Activated CD4-positive, alpha-beta memory T cell treated with anti-CD3 and anti-CD28 coated beads, Interleukin-2, amount 10 ng/mL, durations not matched to agents 7 days and 5 days (primary cell): ENCODE measurements at regions not wholly inside any gene's neighbourhood (a gene's known extent, or its start where the extent isn't known, plus 50 kb on each side); places are given as distances from the start of the nearest gene placed in this dataset.
A peak's percentile ranks its signal among the peaks of the same experiment; 100 is the strongest.
"Not testable (repeated sequence)": the region's sequence is repeated elsewhere in the genome, so short reads cannot be mapped to it uniquely, and the experiment has no call there.

Source experiments
- CTCF ChIA-PET: fragments of 350-600 bp; sonication (Branson Sonifier 250); formaldehyde crosslinking; loops from one replicate; lab custom pipeline; 2021; ENCODE audit warnings: antibody characterized with exemption, inconsistent platforms; lab: Charles Lee
- POLR2A ChIA-PET: fragments of 350-600 bp; sonication (Branson Sonifier 250); formaldehyde crosslinking; loops from one replicate; lab custom pipeline; 2021; ENCODE audit warnings: antibody characterized with exemption; lab: Charles Lee
- DNase-seq: peaks from one replicate; pipeline ENCODE4 v3.0.0-alpha.2; 2020
- H3K27ac Mint-ChIP-seq: one replicate; pipeline ENCODE4 v1.8.0; 2021; ENCODE audit warnings: mild to moderate bottlenecking, mixed read lengths
- H3K27me3 Mint-ChIP-seq: one replicate; pipeline ENCODE4 v1.8.0; 2021; ENCODE audit warnings: mixed read lengths
- H3K36me3 Mint-ChIP-seq: one replicate; pipeline ENCODE4 v1.8.0; 2021; ENCODE audit warnings: low read depth, mixed read lengths
- H3K4me1 Mint-ChIP-seq: one replicate; pipeline ENCODE4 v1.8.0; 2021; ENCODE audit warnings: mixed read lengths
- H3K4me3 Mint-ChIP-seq: one replicate; pipeline ENCODE4 v1.8.0; 2021; ENCODE audit warnings: mild to moderate bottlenecking, mixed read lengths
- H3K9me3 Mint-ChIP-seq: one replicate; pipeline ENCODE4 v1.8.0; 2021; ENCODE audit warnings: mixed read lengths

DNA sequence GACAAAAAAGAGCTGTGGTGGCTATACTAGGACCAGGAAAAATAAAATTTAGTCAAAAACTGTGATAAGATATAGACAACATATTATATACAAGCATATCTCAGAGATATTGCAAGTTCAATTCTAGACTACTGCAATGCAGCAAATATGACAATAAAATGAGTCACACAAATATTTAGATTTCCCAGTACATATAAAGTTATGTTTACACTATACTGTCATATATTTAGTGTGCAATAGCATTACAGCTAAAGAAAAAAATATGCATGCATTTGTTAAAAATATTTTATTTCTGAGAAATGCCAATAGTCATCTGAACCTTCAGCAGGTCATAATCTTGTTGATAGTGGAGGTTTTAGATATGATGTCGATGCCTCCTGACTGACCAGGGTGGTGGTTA, 72.1 kb downstream of the AKR1C4 start:
- no peaks in the 10 kb centered on the region for H3K27me3 Mint-ChIP-seq
- no peak for DNase-seq
- H3K4me3 Mint-ChIP-seq, result no peak overlapping the region
- CTCF ChIA-PET, result no interaction called here
- H3K4me1 Mint-ChIP-seq, result peaks cover 23% of the 10 kb centered on the region
- peaks cover 78% of the 10 kb centered on the region for H3K36me3 Mint-ChIP-seq
- H3K27ac Mint-ChIP-seq, result no peak overlapping the region
- POLR2A ChIA-PET, result interaction anchor here (1.1 kb wide), 1 partner anchor 24 kb away, joined by 3 read pairs; no protein-coding TSS in a partner anchor
- H3K9me3 Mint-ChIP-seq, result peaks cover 17% of the 10 kb centered on the region

DNA sequence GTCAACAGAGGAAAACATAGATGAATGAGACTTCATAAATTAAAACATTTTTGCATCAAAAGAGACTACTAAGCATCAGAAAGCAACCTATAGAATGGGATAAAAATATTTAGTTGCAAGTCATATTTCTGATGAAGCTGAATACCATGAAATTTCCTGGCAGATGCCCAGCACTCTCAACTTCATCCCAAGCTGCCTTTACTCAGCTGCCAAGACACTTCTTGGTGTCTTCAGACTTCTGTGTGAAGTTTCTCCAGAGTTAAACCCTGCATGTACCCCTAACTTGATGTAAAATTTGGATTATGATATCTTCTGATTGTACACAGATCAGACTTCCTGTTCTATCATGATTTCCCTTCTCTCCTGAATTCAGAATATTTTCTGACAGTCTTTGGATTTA, 73.2 kb downstream of the AKR1C4 start:
- peaks cover 26% of the 10 kb centered on the region for H3K4me1 Mint-ChIP-seq
- ChIA-PET CTCF (no interaction called here), POLR2A (interaction anchor here (1.1 kb wide), 1 partner anchor 23 kb away, joined by 3 read pairs; no protein-coding TSS in a partner anchor)
- DNase-seq, result no peak
- H3K4me3 Mint-ChIP-seq, result no peak overlapping the region
- no peaks in the 10 kb centered on the region for H3K27me3 Mint-ChIP-seq
- H3K36me3 Mint-ChIP-seq, result peaks cover 76% of the 10 kb centered on the region
- H3K27ac Mint-ChIP-seq, result no peak overlapping the region
- H3K9me3 Mint-ChIP-seq, result peaks cover 18% of the 10 kb centered on the region

DNA sequence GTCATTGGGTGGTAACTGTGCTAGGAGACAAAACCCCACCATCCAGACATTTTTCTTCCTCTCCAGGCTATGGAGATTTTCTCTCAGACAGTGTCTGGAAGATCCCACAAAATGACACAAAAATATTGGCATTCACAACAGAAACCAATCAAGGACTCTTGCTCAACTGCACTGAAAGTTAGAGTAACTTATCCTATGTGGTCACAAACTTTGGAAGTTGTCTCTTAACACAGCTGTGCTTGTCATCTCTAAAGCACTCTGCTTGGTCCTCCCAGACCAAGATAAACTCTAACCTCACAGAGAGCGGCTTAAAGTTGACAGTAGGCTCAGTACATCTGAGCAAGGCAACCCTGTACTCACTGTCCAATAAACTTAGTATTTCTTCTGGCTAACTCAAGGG, 74.9 kb downstream of the AKR1C4 start:
- Mint-ChIP-seq H3K27me3 (no peaks in the 10 kb centered on the region), H3K9me3 (peaks cover 13% of the 10 kb centered on the region), H3K4me1 (peaks cover 26% of the 10 kb centered on the region), H3K36me3 (peaks cover 80% of the 10 kb centered on the region), H3K4me3 (no peak overlapping the region), H3K27ac (no peak overlapping the region)
- POLR2A ChIA-PET, result interaction anchor here (0.9 kb wide), 1 partner anchor 175 kb away, joined by 4 read pairs; no protein-coding TSS in a partner anchor
- DNase-seq, result no peak
- CTCF ChIA-PET, result no interaction called here

DNA sequence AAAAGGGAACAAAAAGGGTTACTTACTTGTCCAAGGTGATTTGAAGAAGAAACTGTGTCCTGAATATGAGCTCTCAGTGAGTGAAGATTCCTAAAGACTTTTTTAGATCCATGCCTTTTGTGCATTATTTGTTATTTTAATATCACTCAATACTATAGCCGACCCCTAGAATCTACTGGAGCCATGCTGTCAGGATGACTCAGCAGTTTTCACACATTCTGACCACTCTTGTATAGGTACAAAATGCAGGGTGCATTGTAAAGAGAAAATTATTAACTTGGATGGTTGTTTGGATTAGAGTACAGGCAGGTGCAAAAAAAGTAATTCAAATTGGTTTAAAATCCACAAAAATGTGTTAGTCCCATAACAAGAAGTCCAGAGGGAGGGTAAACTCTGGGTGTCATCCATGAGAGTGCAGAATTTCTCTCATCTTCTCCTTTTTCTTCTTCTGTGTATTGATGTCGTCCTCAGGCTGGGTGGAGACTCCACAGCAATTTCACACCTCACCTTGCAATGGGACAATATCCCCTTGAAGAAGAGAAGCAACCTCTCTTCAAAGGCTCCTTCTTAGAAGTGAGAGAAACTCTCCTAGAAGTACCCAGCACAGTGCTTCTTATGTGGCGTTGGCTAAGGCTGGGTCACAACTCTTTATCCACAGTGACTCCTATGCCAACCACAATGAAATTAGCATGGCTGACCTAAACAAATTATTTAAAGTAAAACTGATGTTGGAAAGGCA, 75.6 kb downstream of the AKR1C4 start:
- Mint-ChIP-seq H3K27me3 (no peaks in the 10 kb centered on the region), H3K4me1 (peaks cover 26% of the 10 kb centered on the region), H3K27ac (peak overlapping the region; percentile 27), H3K9me3 (peaks cover 8% of the 10 kb centered on the region), H3K4me3 (no peak overlapping the region), H3K36me3 (peaks cover 80% of the 10 kb centered on the region)
- ChIA-PET CTCF (no interaction called here), POLR2A (no interaction called here)
- DNase-seq, result no peak

DNA sequence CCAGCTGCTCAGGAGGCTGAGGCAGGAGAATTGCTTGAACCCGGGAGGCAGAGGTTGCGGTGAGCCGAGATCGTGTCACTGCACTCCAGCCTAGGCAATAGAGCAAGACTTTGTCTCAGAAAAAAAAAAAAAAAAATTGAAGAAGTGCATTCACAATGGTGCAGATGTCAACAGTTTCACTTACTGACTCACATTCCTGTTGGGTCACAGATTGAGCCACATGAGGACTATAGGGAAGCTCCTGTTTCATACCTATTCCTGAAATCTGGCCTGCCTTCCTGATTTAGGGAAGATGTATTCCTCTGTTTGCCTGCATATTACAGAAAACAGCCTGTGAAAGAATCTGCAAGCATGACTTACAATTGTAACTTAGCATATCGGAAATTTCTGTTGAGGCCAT, 78.2 kb downstream of the AKR1C4 start:
- POLR2A ChIA-PET, result no interaction called here
- CTCF ChIA-PET, result no interaction called here

DNA sequence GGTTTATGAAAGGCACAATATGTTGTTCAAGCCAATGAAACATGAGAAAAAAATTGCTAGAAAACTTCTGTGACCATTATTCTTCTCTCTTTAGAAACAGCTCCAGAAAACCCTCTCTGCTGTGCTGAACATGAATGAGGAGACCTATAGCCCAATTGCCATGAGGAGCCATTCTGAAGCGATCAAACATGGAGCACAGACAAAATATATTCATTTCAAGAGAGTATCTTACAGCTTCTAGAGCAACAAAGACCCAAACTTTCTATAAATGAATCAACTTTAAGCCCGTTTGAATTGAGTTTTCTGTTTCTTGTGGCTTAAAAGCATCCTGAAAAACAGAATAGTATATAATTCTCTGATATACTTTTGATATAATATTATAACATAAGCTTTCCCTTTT, 83.4 kb upstream of the UCN3 start:
- Mint-ChIP-seq H3K4me1 (peaks cover 43% of the 10 kb centered on the region), H3K36me3 (peaks cover 69% of the 10 kb centered on the region)
- POLR2A ChIA-PET, result interaction anchor here (1.2 to 1.6 kb wide), 2 partner anchors 11 to 12 kb away, joined by 5 to 6 read pairs; no protein-coding TSS in a partner anchor

More for the DNA sequence above, 78.2 kb downstream of the AKR1C4 start:
- H3K27me3 Mint-ChIP-seq, result no peaks in the 10 kb centered on the region
- peaks cover 82% of the 10 kb centered on the region for H3K36me3 Mint-ChIP-seq
- H3K9me3 Mint-ChIP-seq, result peaks cover 4% of the 10 kb centered on the region
- H3K4me3 Mint-ChIP-seq, result no peak overlapping the region
- H3K4me1 Mint-ChIP-seq, result peaks cover 31% of the 10 kb centered on the region
- H3K27ac Mint-ChIP-seq, result no peak overlapping the region
- no peak for DNase-seq

DNA sequence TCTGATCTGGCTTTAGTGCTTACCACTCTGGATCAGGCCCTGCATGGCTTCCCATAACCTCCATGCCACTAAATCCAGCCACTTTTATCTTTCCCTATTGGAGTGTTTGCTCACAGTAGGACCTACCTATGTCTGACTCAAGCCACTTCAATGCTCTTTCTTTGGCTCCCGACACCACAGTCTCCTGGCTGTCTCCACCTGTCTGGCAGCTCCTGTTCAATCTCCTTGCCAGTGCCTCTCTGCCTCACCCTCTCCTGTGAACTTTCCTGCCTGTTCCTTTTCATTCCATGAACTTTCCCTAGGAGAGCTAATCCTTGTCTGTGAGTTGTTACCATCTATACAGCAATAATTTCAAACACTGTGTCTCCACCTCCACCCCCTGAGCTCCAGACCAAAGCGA, 82.6 kb upstream of the UCN3 start:
- Mint-ChIP-seq H3K9me3 (peaks cover 3% of the 10 kb centered on the region), H3K4me1 (peaks cover 45% of the 10 kb centered on the region), H3K27me3 (no peaks in the 10 kb centered on the region), H3K4me3 (no peak overlapping the region), H3K27ac (no peak overlapping the region), H3K36me3 (peaks cover 64% of the 10 kb centered on the region)
- POLR2A ChIA-PET, result interaction anchor here (1.2 to 2.9 kb wide), 3 partner anchors 10 to 16 kb away, joined by 6 to 26 read pairs (median 6); no protein-coding TSS in a partner anchor
- CTCF ChIA-PET, result interaction anchor here (0.7 to 4.3 kb wide), 6 partner anchors 9 to 467 kb away, joined by 3 to 36 read pairs (median 10); no protein-coding TSS in a partner anchor
- DNase-seq, result no peak

More for the DNA sequence above, 83.4 kb upstream of the UCN3 start:
- DNase-seq, result no peak
- H3K4me3 Mint-ChIP-seq, result no peak overlapping the region
- CTCF ChIA-PET, result interaction anchor here (0.7 to 4.3 kb wide), 5 partner anchors 10 to 467 kb away, joined by 3 to 36 read pairs (median 16); no protein-coding TSS in a partner anchor
- H3K27ac Mint-ChIP-seq, result no peak overlapping the region
- no peaks in the 10 kb centered on the region for H3K27me3 Mint-ChIP-seq
- H3K9me3 Mint-ChIP-seq, result peaks cover 3% of the 10 kb centered on the region

DNA sequence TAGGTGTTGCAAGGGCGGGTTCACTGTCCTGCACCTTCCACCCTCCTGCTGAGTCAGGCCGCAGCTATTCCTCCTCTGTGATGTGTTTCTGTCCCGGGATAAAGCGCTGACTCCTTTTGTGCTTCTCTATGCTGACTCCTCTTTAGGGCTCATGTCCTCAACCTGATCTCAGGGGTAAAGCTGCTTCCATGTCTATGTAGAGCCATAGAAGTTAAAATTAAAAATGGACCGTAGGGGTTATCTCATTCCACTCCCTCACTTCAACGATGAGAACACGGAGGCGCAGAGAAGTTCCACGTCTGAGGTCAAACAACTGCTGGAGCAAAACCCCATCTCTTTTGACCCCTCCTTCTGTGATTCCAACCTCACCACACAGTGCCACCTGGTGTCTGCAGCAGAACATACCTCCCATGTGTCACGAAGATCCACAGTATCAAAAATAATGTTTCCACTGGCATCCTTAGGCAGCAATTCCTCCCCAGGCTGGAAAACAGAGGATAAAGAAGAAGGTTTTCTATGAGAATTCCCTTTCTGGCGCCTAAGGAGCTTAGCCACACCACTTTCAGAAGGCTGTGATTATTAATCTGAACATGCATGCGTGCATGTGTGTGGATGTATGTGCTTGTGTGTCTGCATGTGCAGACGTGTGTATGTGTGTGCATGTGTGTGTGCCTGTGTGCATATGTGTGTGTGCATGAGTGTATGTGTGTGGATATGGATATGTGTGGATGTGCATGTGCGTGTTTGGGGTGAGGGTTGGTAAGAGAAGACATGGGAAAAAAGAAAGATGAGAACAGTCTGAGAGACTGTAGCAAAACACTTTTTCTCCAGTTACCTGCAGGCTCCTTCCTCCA, 81.2 kb upstream of the UCN3 start:
- Mint-ChIP-seq H3K9me3 (peaks cover 3% of the 10 kb centered on the region), H3K36me3 (peaks cover 55% of the 10 kb centered on the region), H3K4me1 (peaks cover 42% of the 10 kb centered on the region), H3K27me3 (no peaks in the 10 kb centered on the region), H3K4me3 (no peak overlapping the region), H3K27ac (peak overlapping the region; percentile 87)
- CTCF ChIA-PET, result interaction anchor here (0.7 to 4.3 kb wide), 12 partner anchors 10 to 469 kb away, joined by 3 to 36 read pairs (median 5); no protein-coding TSS in a partner anchor
- DNase-seq, result peak; percentile 73
- POLR2A ChIA-PET, result interaction anchor here (1.3 to 2.9 kb wide), 6 partner anchors 10 to 433 kb away, joined by 3 to 26 read pairs (median 6); no protein-coding TSS in a partner anchor

DNA sequence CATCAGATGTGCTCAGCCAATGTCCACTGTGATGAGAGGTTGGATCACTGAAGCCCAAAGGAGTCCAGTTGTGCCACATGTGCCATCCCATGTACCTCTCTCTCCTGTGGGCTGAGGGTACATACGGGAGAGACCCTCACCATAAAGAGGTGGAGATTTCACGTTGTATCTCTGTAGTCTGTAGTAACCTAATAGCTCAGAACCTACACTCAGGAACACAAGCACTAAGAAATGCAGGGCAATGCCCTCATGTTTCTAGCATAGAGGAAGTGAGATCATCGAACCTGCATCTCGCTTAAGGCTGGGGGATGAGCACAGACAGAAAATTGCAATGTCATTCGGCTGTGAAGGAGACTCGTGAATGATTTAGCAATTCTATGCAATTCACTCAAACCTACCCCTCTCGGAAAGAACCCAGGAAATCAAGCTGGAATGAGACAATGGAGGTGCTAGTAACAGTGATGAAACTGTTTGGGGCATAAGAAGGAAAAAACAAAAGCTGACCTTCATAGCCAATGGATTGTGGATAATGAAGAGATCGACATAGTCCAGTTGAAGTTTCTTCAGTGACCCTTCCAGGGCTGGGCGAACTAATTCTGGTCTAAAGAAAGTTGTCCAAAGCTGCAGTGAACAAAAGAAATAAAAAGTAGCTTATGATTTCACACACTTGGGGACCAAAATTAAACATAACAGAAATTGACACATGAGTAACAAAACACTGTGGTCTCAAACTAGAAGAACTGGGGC, 80.3 kb upstream of the UCN3 start:
- CTCF ChIA-PET, result interaction anchor here (1.2 to 4.3 kb wide), 7 partner anchors 9 to 470 kb away, joined by 4 to 36 read pairs (median 11); no protein-coding TSS in a partner anchor
- peaks cover 48% of the 10 kb centered on the region for H3K4me1 Mint-ChIP-seq
- POLR2A ChIA-PET, result interaction anchor here (0.8 to 2.9 kb wide), 7 partner anchors 9 to 435 kb away, joined by 3 to 26 read pairs (median 3); no protein-coding TSS in a partner anchor

DNA sequence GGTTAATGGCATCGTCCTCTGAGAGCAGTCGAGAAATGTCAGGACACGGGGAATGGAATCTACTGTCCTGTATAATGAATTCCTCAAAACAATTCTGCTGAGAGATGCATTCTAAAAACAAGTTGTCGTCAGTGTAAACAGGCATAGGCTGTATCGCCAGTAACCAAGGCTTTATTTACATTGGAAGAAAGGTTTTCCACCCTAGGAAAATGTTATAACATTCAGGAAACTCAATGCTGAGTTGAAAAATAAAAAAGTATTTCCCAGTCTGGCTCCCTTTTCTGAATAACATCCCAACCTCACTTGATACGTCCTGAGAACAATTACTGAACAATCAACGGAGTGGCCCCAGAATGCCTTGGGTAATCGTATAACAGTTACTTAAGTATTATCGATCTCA, 79.6 kb upstream of the UCN3 start:
- Mint-ChIP-seq H3K27ac (peak overlapping the region; percentile 87), H3K27me3 (no peaks in the 10 kb centered on the region), H3K9me3 (peaks cover 6% of the 10 kb centered on the region), H3K4me3 (no peak overlapping the region), H3K4me1 (peaks cover 52% of the 10 kb centered on the region), H3K36me3 (peaks cover 53% of the 10 kb centered on the region)
- ChIA-PET POLR2A (interaction anchor here (0.8 to 2.9 kb wide), 6 partner anchors 8 to 436 kb away, joined by 3 to 26 read pairs (median 4); no protein-coding TSS in a partner anchor), CTCF (interaction anchor here (1.6 to 4.3 kb wide), 5 partner anchors 8 to 470 kb away, joined by 4 to 36 read pairs (median 16); no protein-coding TSS in a partner anchor)
- no peak for DNase-seq

More for the DNA sequence above, 80.3 kb upstream of the UCN3 start:
- peaks cover 7% of the 10 kb centered on the region for H3K9me3 Mint-ChIP-seq
- H3K27ac Mint-ChIP-seq, result peak overlapping the region; percentile 87
- H3K27me3 Mint-ChIP-seq, result no peaks in the 10 kb centered on the region
- H3K4me3 Mint-ChIP-seq, result no peak overlapping the region
- peaks cover 58% of the 10 kb centered on the region for H3K36me3 Mint-ChIP-seq
- DNase-seq, result peak; percentile 52

DNA sequence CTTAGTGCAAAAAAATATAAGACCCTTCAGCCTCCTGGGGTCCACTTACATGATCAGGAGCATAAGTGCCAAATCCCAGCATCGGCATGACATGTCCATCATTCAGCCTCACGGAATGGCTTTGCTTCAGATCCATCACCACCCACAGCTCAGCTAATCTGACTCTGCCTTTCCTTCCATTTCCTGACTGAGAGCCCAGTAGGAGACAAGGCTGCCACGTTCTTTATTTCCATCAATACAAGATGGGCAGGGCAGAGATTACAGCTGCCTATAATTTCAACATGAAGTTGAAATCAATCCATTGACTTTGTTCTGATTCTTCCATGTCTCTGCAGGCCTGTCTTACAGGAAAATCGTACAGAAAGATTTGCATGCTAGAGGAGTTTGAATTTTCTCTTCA, 76.4 kb upstream of the UCN3 start:
- peaks cover 60% of the 10 kb centered on the region for H3K4me1 Mint-ChIP-seq
- H3K9me3 Mint-ChIP-seq, result peaks cover 9% of the 10 kb centered on the region
- no peaks in the 10 kb centered on the region for H3K27me3 Mint-ChIP-seq
- no peak overlapping the region for H3K4me3 Mint-ChIP-seq
- peaks cover 48% of the 10 kb centered on the region for H3K36me3 Mint-ChIP-seq
- no peak for DNase-seq
- no peak overlapping the region for H3K27ac Mint-ChIP-seq
- POLR2A ChIA-PET, result no interaction called here
- CTCF ChIA-PET, result interaction anchor here (2.0 kb wide), 1 partner anchor 439 kb away, joined by 8 read pairs; no protein-coding TSS in a partner anchor

DNA sequence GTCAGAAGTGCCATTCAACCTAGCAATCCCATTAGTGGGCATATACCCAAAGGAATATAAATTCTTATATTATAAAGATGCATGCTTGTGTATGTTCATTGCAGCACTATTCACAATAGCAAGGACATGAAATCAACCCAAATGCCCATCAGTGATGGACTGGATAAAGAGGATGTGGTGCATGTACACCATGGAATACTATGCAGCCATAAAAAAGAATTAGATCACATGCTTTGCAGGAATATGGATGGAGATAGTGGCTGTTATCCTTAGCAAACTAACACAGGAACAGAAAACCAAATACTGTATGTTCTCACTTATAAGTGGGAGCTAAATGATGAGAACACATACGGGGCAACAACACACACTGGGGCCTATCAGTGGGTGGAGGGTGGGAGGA, 75.5 kb upstream of the UCN3 start:
- POLR2A ChIA-PET, DNase-seq, H3K27ac Mint-ChIP-seq, CTCF ChIA-PET, H3K9me3 Mint-ChIP-seq, H3K27me3 Mint-ChIP-seq, H3K4me3 Mint-ChIP-seq: not testable (repeated sequence)
- Mint-ChIP-seq H3K36me3 (peaks cover 54% of the 10 kb centered on the region), H3K4me1 (peaks cover 59% of the 10 kb centered on the region)
